Activated CD4-positive, alpha-beta memory T cell treated with anti-CD3 and anti-CD28 coated beads, Interleukin-2, amount 10 ng/mL, durations not matched to agents 7 days and 5 days (primary cell): ENCODE measurements at regions not wholly inside any gene's neighbourhood (a gene's known extent, or its start where the extent isn't known, plus 50 kb on each side); places are given as distances from the start of the nearest gene placed in this dataset.

Experiments
- CTCF ChIA-PET: fragments of 350-600 bp; sonication (Branson Sonifier 250); formaldehyde crosslinking; loops from one replicate; lab custom pipeline; 2021; ENCODE audit warnings: antibody characterized with exemption, inconsistent platforms; lab: Charles Lee
- POLR2A ChIA-PET: fragments of 350-600 bp; sonication (Branson Sonifier 250); formaldehyde crosslinking; loops from one replicate; lab custom pipeline; 2021; ENCODE audit warnings: antibody characterized with exemption; lab: Charles Lee
- DNase-seq: peaks from one replicate; pipeline ENCODE4 v3.0.0-alpha.2; 2020
- H3K27ac Mint-ChIP-seq: one replicate; pipeline ENCODE4 v1.8.0; 2021; ENCODE audit warnings: mild to moderate bottlenecking, mixed read lengths
- H3K27me3 Mint-ChIP-seq: one replicate; pipeline ENCODE4 v1.8.0; 2021; ENCODE audit warnings: mixed read lengths
- H3K36me3 Mint-ChIP-seq: one replicate; pipeline ENCODE4 v1.8.0; 2021; ENCODE audit warnings: low read depth, mixed read lengths
- H3K4me1 Mint-ChIP-seq: one replicate; pipeline ENCODE4 v1.8.0; 2021; ENCODE audit warnings: mixed read lengths
- H3K4me3 Mint-ChIP-seq: one replicate; pipeline ENCODE4 v1.8.0; 2021; ENCODE audit warnings: mild to moderate bottlenecking, mixed read lengths
- H3K9me3 Mint-ChIP-seq: one replicate; pipeline ENCODE4 v1.8.0; 2021; ENCODE audit warnings: mixed read lengths

DNA sequence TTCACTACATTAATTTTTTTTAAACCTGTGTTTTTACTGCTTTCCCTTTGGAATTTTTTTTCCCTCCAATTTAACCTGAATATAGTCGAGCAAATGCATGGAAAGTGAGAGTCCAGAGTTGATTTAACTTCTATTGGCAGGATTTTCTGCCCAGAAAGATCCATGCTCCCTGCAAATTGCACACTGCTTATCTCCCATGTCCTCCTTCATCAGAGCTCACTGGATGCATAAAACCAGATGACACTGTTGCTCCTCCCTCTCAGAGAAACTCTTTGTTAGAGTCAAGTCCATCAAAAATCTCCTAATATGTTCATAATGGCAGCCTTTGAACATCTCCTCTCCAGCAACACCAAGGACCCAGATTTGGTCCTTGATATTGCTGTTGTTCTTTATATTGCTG is 297.0 kb upstream of the SLC24A2 start:
- no peak for DNase-seq
- H3K4me3 Mint-ChIP-seq = no peak overlapping the region
- ChIA-PET POLR2A (no interaction called here), CTCF (no interaction called here)
- H3K27me3 Mint-ChIP-seq = peaks cover 3% of the 10 kb centered on the region
- no peaks in the 10 kb centered on the region for H3K36me3 Mint-ChIP-seq
- peaks cover 9% of the 10 kb centered on the region for H3K9me3 Mint-ChIP-seq
- no peaks in the 10 kb centered on the region for H3K4me1 Mint-ChIP-seq
- no peak overlapping the region for H3K27ac Mint-ChIP-seq

DNA sequence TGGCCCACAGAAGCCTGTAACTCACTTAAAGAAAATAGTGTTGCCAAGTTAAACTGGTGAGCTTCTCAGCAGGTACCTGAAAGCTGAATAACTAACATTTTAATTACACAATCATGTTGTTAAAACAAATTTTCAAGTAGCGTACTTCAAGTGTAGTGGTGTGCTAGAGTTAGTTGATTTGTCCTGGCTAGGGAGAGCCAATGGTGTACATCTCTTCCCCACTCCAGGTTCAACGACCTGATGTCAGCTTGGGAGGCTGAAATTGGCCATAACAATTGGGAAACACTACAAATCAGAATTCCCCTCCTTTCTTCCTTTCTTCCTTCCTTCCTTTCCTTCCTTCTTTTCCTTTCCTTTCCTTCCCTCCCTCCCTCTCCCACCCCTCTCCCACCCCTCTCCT is 295.3 kb upstream of the SLC24A2 start:
- POLR2A ChIA-PET = no interaction called here
- Mint-ChIP-seq H3K4me1 (no peaks in the 10 kb centered on the region), H3K9me3 (peaks cover 2% of the 10 kb centered on the region), H3K4me3 (no peak overlapping the region), H3K36me3 (no peaks in the 10 kb centered on the region), H3K27me3 (peaks cover 3% of the 10 kb centered on the region), H3K27ac (no peak overlapping the region)
- no peak for DNase-seq
- CTCF ChIA-PET = no interaction called here

GRCh38 chr9:20083390-20083789 is 294.6 kb upstream of the SLC24A2 start:
- no peaks in the 10 kb centered on the region for H3K36me3 Mint-ChIP-seq
- peaks cover 2% of the 10 kb centered on the region for H3K9me3 Mint-ChIP-seq
- CTCF ChIA-PET = no interaction called here
- no peaks in the 10 kb centered on the region for H3K4me1 Mint-ChIP-seq
- DNase-seq = no peak
- POLR2A ChIA-PET = no interaction called here
- H3K27me3 Mint-ChIP-seq = peaks cover 5% of the 10 kb centered on the region
- no peak overlapping the region for H3K27ac Mint-ChIP-seq
- no peak overlapping the region for H3K4me3 Mint-ChIP-seq

DNA sequence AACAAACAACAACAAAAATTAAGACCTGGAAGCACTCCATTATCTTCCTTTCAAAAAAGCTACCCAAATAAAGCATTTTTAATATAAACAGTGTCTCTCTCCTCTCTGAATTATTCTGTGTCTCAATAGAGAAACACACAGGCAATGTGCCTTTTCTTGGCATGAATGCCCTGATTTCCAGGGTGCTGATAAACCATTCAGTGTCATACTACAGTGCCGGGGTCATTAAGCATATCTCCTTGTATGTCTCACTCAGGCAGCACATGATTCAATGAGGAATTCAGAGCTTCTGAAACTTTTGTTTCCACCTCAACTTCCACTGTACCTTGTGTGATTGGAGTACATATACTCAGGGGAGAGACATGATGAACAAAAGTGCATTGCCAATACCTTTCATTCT is 294.0 kb upstream of the SLC24A2 start:
- no peak for DNase-seq
- H3K4me1 Mint-ChIP-seq = no peaks in the 10 kb centered on the region
- CTCF ChIA-PET = no interaction called here
- POLR2A ChIA-PET = no interaction called here
- H3K36me3 Mint-ChIP-seq = no peaks in the 10 kb centered on the region
- H3K9me3 Mint-ChIP-seq = peaks cover 2% of the 10 kb centered on the region
- H3K4me3 Mint-ChIP-seq = no peak overlapping the region
- H3K27ac Mint-ChIP-seq = no peak overlapping the region
- H3K27me3 Mint-ChIP-seq = peaks cover 5% of the 10 kb centered on the region

DNA sequence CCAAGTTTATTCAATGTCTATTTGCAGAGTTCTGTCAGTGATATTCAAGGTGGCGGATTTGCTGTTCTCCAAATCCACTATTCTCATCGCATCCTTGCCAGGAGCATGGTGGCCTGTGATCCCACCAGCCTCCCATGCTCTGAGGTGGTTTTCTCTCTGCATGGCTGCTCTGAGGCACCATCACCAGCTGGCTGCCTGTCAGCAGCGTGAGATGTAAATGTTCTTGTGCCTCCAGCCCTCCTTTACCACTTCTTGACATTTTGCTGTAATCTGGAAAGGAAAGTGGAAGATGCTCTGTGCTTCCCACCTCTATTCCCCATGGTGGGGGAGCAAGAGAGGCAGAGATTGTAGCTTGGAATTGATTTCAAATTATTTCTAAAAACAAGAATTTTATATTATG is 293.6 kb upstream of the SLC24A2 start:
- H3K4me3 Mint-ChIP-seq = no peak overlapping the region
- H3K27me3 Mint-ChIP-seq = peaks cover 5% of the 10 kb centered on the region
- H3K9me3 Mint-ChIP-seq = no peaks in the 10 kb centered on the region
- H3K4me1 Mint-ChIP-seq = no peaks in the 10 kb centered on the region
- ChIA-PET POLR2A (no interaction called here), CTCF (no interaction called here)
- no peak overlapping the region for H3K27ac Mint-ChIP-seq
- DNase-seq = no peak
- no peaks in the 10 kb centered on the region for H3K36me3 Mint-ChIP-seq

DNA sequence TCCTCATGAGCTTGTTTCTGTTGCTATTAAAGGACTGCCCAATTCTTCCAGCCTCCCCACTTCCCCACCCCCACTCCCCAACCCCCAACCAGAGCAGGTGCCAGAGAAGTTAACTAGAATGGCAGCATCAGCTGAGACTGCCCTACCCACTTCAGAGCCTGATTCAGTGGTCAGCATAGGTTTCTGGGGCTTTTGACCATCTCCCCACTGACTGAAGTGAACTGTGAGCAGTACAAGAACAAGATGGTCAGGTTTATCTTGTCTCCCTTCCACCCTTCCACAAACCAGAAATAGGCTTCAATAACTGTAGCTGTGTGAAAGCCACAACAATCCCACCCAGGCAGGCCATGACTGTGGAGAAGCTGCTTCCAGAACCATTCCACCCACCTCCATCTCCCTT is 289.4 kb upstream of the SLC24A2 start:
- Mint-ChIP-seq H3K9me3 (no peaks in the 10 kb centered on the region), H3K4me3 (no peak overlapping the region), H3K27ac (no peak overlapping the region), H3K36me3 (no peaks in the 10 kb centered on the region), H3K4me1 (no peaks in the 10 kb centered on the region), H3K27me3 (peaks cover 2% of the 10 kb centered on the region)
- no peak for DNase-seq
- ChIA-PET POLR2A (no interaction called here), CTCF (no interaction called here)

- CTCF ChIA-PET = no interaction called here
- Mint-ChIP-seq H3K4me1 (no peaks in the 10 kb centered on the region), H3K9me3 (no peaks in the 10 kb centered on the region), H3K27ac (no peak overlapping the region), H3K36me3 (no peaks in the 10 kb centered on the region), H3K27me3 (peaks cover 2% of the 10 kb centered on the region), H3K4me3 (no peak overlapping the region)
- DNase-seq = no peak
- POLR2A ChIA-PET = no interaction called here
These were observed 285.5 kb upstream of the SLC24A2 start for GRCh38 chr9:20074291-20074690.

GRCh38 chr9:20070336-20070735 is 281.5 kb upstream of the SLC24A2 start:
- POLR2A ChIA-PET = no interaction called here
- Mint-ChIP-seq H3K36me3 (no peaks in the 10 kb centered on the region), H3K27me3 (peaks cover 5% of the 10 kb centered on the region)

DNA sequence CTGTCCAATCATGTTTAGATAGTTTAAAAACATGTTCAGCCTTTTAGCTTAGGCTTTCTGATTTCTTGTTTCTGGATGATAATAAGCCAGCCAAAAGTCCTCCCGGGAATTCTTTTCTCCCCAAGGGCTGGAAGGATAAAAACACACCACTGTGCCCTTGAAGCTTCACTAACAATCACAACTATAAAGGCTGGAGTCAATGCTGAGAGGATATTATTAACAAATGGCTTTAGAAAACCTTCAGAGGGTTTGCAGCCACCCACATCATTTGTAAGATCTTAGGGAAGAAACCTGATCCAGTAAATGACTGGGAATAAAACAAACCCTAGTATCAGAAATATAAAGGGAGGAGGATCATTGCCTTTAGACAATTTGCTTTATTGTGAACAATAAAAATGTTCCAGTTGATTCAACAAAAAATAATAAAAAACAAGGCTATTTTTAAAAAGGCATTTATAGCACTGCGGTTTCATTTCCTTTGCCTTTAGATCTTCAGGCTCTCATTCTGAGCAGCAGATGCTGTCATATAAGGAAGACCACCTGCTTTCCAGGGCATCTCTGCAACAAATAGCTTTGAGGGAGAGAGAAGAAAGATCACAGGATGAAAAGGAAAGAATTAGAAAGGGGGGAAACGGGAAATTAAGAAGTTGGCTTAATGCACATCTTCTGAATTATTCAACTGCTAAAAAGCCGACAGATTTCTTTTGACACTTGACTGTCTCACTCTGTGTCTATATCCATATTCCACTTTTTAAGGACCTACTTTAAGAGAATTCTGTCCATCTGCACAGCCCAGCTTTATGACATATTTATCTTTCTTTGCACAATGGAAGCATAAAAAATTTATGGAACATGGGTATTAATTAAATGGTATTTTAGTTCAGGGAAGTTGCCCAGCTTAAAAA is 277.2 kb upstream of the SLC24A2 start:
- peaks cover 7% of the 10 kb centered on the region for H3K27me3 Mint-ChIP-seq
- no peak overlapping the region for H3K27ac Mint-ChIP-seq
- no peak for DNase-seq
- POLR2A ChIA-PET = no interaction called here
- peaks cover 3% of the 10 kb centered on the region for H3K9me3 Mint-ChIP-seq
- CTCF ChIA-PET = no interaction called here
- H3K36me3 Mint-ChIP-seq = no peaks in the 10 kb centered on the region
- H3K4me1 Mint-ChIP-seq = no peaks in the 10 kb centered on the region
- H3K4me3 Mint-ChIP-seq = no peak overlapping the region

More at GRCh38 chr9:20070336-20070735, 281.5 kb upstream of the SLC24A2 start:
- no peak overlapping the region for H3K27ac Mint-ChIP-seq
- no peaks in the 10 kb centered on the region for H3K9me3 Mint-ChIP-seq
- H3K4me1 Mint-ChIP-seq = no peaks in the 10 kb centered on the region
- CTCF ChIA-PET = no interaction called here
- no peak for DNase-seq
- no peak overlapping the region for H3K4me3 Mint-ChIP-seq

DNA sequence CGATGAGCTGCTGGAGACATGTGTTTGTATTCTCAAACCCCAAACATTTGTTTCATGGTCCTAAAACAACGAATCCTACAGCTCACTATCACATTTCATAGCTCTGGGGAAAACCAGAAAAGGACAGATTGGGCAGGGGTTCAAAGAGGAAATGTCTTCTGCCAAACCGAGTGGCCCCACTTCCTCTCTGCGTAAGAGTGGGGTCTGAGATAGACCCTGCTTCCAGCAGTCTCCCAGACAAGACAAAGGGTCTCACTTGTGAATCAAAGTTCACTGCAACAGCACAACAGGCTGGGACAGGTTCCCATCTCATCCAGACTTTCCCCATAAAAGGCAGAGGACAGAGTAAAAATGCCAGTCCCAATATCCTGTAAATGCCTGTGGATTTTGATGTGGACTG is 276.2 kb upstream of the SLC24A2 start:
- H3K36me3 Mint-ChIP-seq = no peaks in the 10 kb centered on the region
- H3K4me3 Mint-ChIP-seq = no peak overlapping the region
- H3K27me3 Mint-ChIP-seq = peaks cover 7% of the 10 kb centered on the region
- DNase-seq = no peak
- ChIA-PET POLR2A (no interaction called here), CTCF (no interaction called here)
- H3K9me3 Mint-ChIP-seq = peaks cover 3% of the 10 kb centered on the region
- H3K27ac Mint-ChIP-seq = no peak overlapping the region
- no peaks in the 10 kb centered on the region for H3K4me1 Mint-ChIP-seq

- peaks cover 8% of the 10 kb centered on the region for H3K27me3 Mint-ChIP-seq
- H3K9me3 Mint-ChIP-seq = no peaks in the 10 kb centered on the region
- DNase-seq = no peak
- CTCF ChIA-PET = no interaction called here
- POLR2A ChIA-PET = no interaction called here
- no peak overlapping the region for H3K4me3 Mint-ChIP-seq
- H3K27ac Mint-ChIP-seq = no peak overlapping the region
- peaks cover 2% of the 10 kb centered on the region for H3K36me3 Mint-ChIP-seq
- H3K4me1 Mint-ChIP-seq = no peaks in the 10 kb centered on the region
These were observed 265.9 kb upstream of the SLC24A2 start for GRCh38 chr9:20054734-20055133.

DNA sequence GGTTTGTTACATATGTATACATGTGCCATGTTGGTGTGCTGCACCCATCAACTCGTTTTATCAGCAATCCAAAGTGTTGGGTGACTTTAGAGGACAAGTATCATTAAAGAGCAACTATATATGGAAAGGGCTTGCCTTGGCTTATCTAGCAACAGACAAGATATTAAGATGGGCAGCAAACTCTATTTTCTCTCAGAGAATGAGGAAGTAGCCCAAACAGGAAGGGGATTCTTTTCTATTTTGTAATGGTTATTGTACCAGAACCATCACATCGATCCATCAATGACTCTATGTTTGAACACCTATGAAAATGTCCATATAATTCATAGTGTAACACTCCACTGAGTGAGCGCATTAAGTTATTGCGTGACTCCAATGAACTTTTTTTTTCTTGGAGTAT is 260.1 kb upstream of the SLC24A2 start:
- CTCF ChIA-PET = no interaction called here

DNA sequence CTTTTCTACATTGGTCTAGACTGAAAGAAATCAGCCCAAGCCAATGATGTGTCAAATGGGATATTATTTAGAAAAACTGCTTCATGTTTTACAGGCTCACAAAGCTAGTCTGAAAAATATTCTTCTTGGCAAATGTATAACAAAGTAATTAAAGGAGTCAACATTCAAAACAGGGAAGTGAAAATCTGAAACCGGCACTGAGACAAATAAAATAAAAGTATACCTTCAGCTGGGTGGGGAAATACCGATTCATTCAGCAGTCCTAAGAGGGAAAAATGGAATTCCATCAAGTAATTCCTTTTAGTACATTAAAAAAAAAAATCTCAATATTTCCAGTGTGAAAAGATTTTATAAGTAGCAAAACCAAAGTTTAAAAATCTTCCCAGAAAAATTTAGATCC is 259.6 kb upstream of the SLC24A2 start:
- CTCF ChIA-PET = no interaction called here
- H3K36me3 Mint-ChIP-seq = peaks cover 2% of the 10 kb centered on the region
- H3K9me3 Mint-ChIP-seq = no peaks in the 10 kb centered on the region
- H3K4me3 Mint-ChIP-seq = no peak overlapping the region
- no peak overlapping the region for H3K27ac Mint-ChIP-seq
- H3K27me3 Mint-ChIP-seq = no peaks in the 10 kb centered on the region
- H3K4me1 Mint-ChIP-seq = peaks cover 11% of the 10 kb centered on the region
- DNase-seq = no peak
- POLR2A ChIA-PET = no interaction called here

More for the DNA sequence above, 260.1 kb upstream of the SLC24A2 start:
- H3K27ac Mint-ChIP-seq = no peak overlapping the region
- H3K4me1 Mint-ChIP-seq = peaks cover 6% of the 10 kb centered on the region
- no peak for DNase-seq
- POLR2A ChIA-PET = no interaction called here
- H3K36me3 Mint-ChIP-seq = peaks cover 2% of the 10 kb centered on the region
- H3K4me3 Mint-ChIP-seq = no peak overlapping the region
- H3K27me3 Mint-ChIP-seq = no peaks in the 10 kb centered on the region
- H3K9me3 Mint-ChIP-seq = no peaks in the 10 kb centered on the region

GRCh38 chr9:20044686-20045085 is 255.8 kb upstream of the SLC24A2 start:
- no peaks in the 10 kb centered on the region for H3K27me3 Mint-ChIP-seq

More at GRCh38 chr9:20044686-20045085, 255.8 kb upstream of the SLC24A2 start:
- peaks cover 26% of the 10 kb centered on the region for H3K4me1 Mint-ChIP-seq
- H3K4me3 Mint-ChIP-seq = no peak overlapping the region
- ChIA-PET POLR2A (no interaction called here), CTCF (no interaction called here)
- DNase-seq = no peak
- no peaks in the 10 kb centered on the region for H3K36me3 Mint-ChIP-seq
- H3K27ac Mint-ChIP-seq = no peak overlapping the region
- H3K9me3 Mint-ChIP-seq = no peaks in the 10 kb centered on the region
